DND-41 (cell line): ENCODE measurements at regions not wholly inside any gene's neighbourhood (a gene's known extent, or its start where the extent isn't known, plus 50 kb on each side); places are given as distances from the start of the nearest gene placed in this dataset.

Experiments
- ATAC-seq: fragments of 200-7000 bp; cut with Tn5 transposase; 3 replicates; pipeline ENCODE4 v1.9.1; 2021; ENCODE audit warnings: low read depth; ENCODE audit not compliant: insufficient read depth
- DNase-seq: peaks from one replicate; pipeline ENCODE4 v3.0.0-alpha.2; 2020
- H2AFZ ChIP-seq: 2 replicates; pipeline ENCODE4 v1.6.0; 2012; ENCODE audit warnings: low read depth, low read length
- H3K27ac ChIP-seq: 2 replicates; pipeline ENCODE4 v1.5.1; 2012; ENCODE audit warnings: low read length, inconsistent platforms
- H3K27me3 ChIP-seq: fragments of 200-600 bp; sonication (generic); 2 replicates; pipeline ENCODE4 v1.6.0; 2012; ENCODE audit warnings: low read length, mild to moderate bottlenecking, inconsistent platforms; ENCODE audit not compliant: insufficient read depth, poor library complexity
- H3K36me3 ChIP-seq: 2 replicates; pipeline ENCODE4 v1.5.1; 2012; ENCODE audit warnings: low read length, inconsistent platforms; ENCODE audit not compliant: insufficient read depth
- H3K4me1 ChIP-seq: 2 replicates; pipeline ENCODE4 v1.5.1; 2012; ENCODE audit warnings: mild to moderate bottlenecking, low read length; ENCODE audit not compliant: insufficient read depth
- H3K4me2 ChIP-seq: 2 replicates; pipeline ENCODE4 v1.6.0; 2012; ENCODE audit warnings: mild to moderate bottlenecking, moderate library complexity, low read length, inconsistent platforms; ENCODE audit not compliant: insufficient read depth
- H3K4me3 ChIP-seq, 2 experiments: fragments of 200-600 bp in 1 of 2; shearing (Covaris generic) in 1 of 2; 2 replicates each; pipeline ENCODE4 v1.5.1; 2012 to 2016; ENCODE audit warnings: inconsistent platforms in 2 of 2, low read length in 2 of 2, mild to moderate bottlenecking in 2 of 2, low read depth in 1 of 2, moderate library complexity in 1 of 2
- H3K79me2 ChIP-seq: 2 replicates; pipeline ENCODE4 v1.6.0; 2012; ENCODE audit warnings: low read length, inconsistent platforms; ENCODE audit not compliant: insufficient read depth
- H3K9ac ChIP-seq: 2 replicates; pipeline ENCODE4 v1.6.0; 2012; ENCODE audit warnings: low read depth, mild to moderate bottlenecking, inconsistent platforms, low read length, moderate library complexity
- H3K9me3 ChIP-seq: 2 replicates; pipeline ENCODE4 v1.5.1; 2012; ENCODE audit warnings: low read length, moderate library complexity, mild to moderate bottlenecking, inconsistent platforms; ENCODE audit not compliant: insufficient read depth, severe bottlenecking
- H4K20me1 ChIP-seq: 2 replicates; pipeline ENCODE4 v1.6.0; 2012; ENCODE audit warnings: low read length; ENCODE audit not compliant: insufficient read depth
- CTCF ChIP-seq: IDR thresholded peaks from 2 replicates; pipeline ENCODE4 v1.5.1; 2012; ENCODE audit warnings: borderline replicate concordance, low read length, moderate library complexity, mild to moderate bottlenecking; ENCODE audit not compliant: poor library complexity, severe bottlenecking; ENCODE audit errors: extremely low read depth
- EZH2 ChIP-seq: IDR thresholded peaks from 3 replicates; pipeline ENCODE4 v1.6.1; 2012; ENCODE audit warnings: borderline replicate concordance, low read depth, mild to moderate bottlenecking, moderate library complexity, low read length, inconsistent platforms; ENCODE audit not compliant: severe bottlenecking

- H4K20me1 ChIP-seq: no peaks in the 10 kb centered on the region
- no peaks in the 10 kb centered on the region for H3K9me3 ChIP-seq
- no peak overlapping the region for H2AFZ ChIP-seq
- TF ChIP-seq CTCF: no peak
- TF ChIP-seq EZH2: no peak
- H3K4me1 ChIP-seq: no peaks in the 10 kb centered on the region
- H3K9ac ChIP-seq: no peak overlapping the region
- ATAC-seq: no peak
- no peak for DNase-seq
- no peak overlapping the region for H3K4me2 ChIP-seq
- no peaks in the 10 kb centered on the region for H3K79me2 ChIP-seq
- no peaks in the 10 kb centered on the region for H3K36me3 ChIP-seq
- no peak overlapping the region for H3K27ac ChIP-seq
- no peaks in the 10 kb centered on the region for H3K27me3 ChIP-seq
- H3K4me3 ChIP-seq: no peak overlapping the region
Observed at GRCh38 chr10:36441557-36441956, 683.8 kb upstream of the ANKRD30A start.

GRCh38 chr10:36440539-36440938, 684.9 kb upstream of the ANKRD30A start:
- ATAC-seq (no peak), DNase-seq (no peak)
- H3K27me3 ChIP-seq: no peaks in the 10 kb centered on the region
- H3K79me2 ChIP-seq: no peaks in the 10 kb centered on the region
- H3K27ac ChIP-seq: no peak overlapping the region
- no peaks in the 10 kb centered on the region for H3K36me3 ChIP-seq
- H3K9me3 ChIP-seq: no peaks in the 10 kb centered on the region
- TF ChIP-seq CTCF (no peak), EZH2 (no peak)
- H4K20me1 ChIP-seq: no peaks in the 10 kb centered on the region
- no peak overlapping the region for H2AFZ ChIP-seq
- H3K4me3 ChIP-seq: no peak overlapping the region
- no peaks in the 10 kb centered on the region for H3K4me1 ChIP-seq
- H3K9ac ChIP-seq: no peak overlapping the region
- no peak overlapping the region for H3K4me2 ChIP-seq

GRCh38 chr10:36437367-36437766, 688.0 kb upstream of the ANKRD30A start:
- H2AFZ ChIP-seq: no peak overlapping the region
- no peaks in the 10 kb centered on the region for H3K79me2 ChIP-seq
- no peaks in the 10 kb centered on the region for H3K36me3 ChIP-seq
- no peak for DNase-seq
- H4K20me1 ChIP-seq: no peaks in the 10 kb centered on the region
- H3K9ac ChIP-seq: no peak overlapping the region
- no peak overlapping the region for H3K27ac ChIP-seq
- TF ChIP-seq CTCF (no peak), EZH2 (no peak)
- H3K9me3 ChIP-seq: no peaks in the 10 kb centered on the region
- H3K4me1 ChIP-seq: no peaks in the 10 kb centered on the region
- no peaks in the 10 kb centered on the region for H3K27me3 ChIP-seq
- no peak overlapping the region for H3K4me3 ChIP-seq
- no peak overlapping the region for H3K4me2 ChIP-seq
- no peak for ATAC-seq

GRCh38 chr10:36428507-36428906, 696.9 kb upstream of the ANKRD30A start:
- TF ChIP-seq CTCF: no peak
- TF ChIP-seq EZH2: no peak
- H3K9ac ChIP-seq: no peak overlapping the region
- no peak overlapping the region for H2AFZ ChIP-seq
- H3K79me2 ChIP-seq: no peaks in the 10 kb centered on the region
- ATAC-seq (no peak), DNase-seq (no peak)
- H3K4me3 ChIP-seq: no peak overlapping the region
- H3K4me2 ChIP-seq: no peak overlapping the region
- H3K27ac ChIP-seq: no peak overlapping the region
- no peaks in the 10 kb centered on the region for H4K20me1 ChIP-seq
- no peaks in the 10 kb centered on the region for H3K36me3 ChIP-seq
- H3K27me3 ChIP-seq: no peaks in the 10 kb centered on the region
- H3K4me1 ChIP-seq: no peaks in the 10 kb centered on the region
- no peaks in the 10 kb centered on the region for H3K9me3 ChIP-seq
